ENCODE measurements at regions not wholly inside any gene's neighbourhood (a gene's known extent, or its start where the extent isn't known, plus 50 kb on each side); places are given as distances from the start of the nearest gene placed in this dataset.

DNA sequence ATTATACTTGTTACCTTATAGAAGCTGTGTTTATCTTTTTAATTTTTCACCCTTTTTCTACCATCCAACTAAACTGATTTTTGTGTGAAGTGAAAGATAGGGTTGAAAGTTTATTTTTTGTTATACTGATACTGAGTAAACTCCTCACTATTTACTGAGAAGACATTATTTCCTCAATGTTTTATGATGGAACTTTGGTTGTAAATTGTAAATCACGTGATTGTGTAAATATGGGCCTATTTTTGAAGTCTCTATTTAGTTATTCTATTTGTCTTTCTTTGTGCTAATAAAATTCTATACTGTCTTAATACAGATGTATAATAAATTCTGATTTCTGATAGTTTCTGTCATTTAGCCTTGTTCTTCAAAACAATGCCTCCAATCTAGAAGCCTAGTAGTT is 697.2 kb upstream of the SLC8A1 start:
- WGBS (ENCODE audit: insufficient coverage, low coverage, low lambda C conversion rate, missing lambda C conversion rate), result 41% methylated on average over 1 of the region's 1 CpG
- H3K27me3 ChIP-seq, result no peaks in the 10 kb centered on the region

DNA sequence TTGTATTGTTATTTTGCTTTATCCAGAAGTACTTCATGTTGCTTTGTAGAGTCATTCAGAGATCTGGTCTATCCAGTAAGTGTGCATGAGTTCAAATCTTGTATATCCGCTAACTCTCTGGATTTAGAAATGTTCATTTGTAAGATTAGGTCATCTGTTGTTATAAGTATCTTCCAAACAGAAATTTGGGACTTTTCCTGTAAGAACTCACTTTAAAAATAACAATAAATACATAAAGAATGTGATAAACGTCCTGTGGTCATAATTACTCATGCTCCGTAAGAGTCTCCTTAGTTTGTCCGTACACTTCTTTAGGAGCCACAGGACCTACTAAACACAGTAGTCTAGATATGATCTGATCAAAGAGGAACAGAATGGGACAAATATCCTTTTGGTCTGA is 699.9 kb upstream of the SLC8A1 start:
- no peaks in the 10 kb centered on the region for H3K9me3 ChIP-seq
- 57% methylated on average over 4 of the region's 4 CpGs for WGBS (ENCODE audit: insufficient coverage, low coverage, low lambda C conversion rate, missing lambda C conversion rate)
- no peaks in the 10 kb centered on the region for H3K4me1 ChIP-seq
- H3K36me3 ChIP-seq, result no peaks in the 10 kb centered on the region
- intact Hi-C loops (cut with DNase I), result no loop called here
- H3K27me3 ChIP-seq, result no peaks in the 10 kb centered on the region
- no peak overlapping the region for H3K27ac ChIP-seq
- H3K4me3 ChIP-seq, result no peak overlapping the region
- no peak for TF ChIP-seq POLR2A (IDR thresholded peaks at IDR 0.05)
- TF ChIP-seq, protein P1, sequence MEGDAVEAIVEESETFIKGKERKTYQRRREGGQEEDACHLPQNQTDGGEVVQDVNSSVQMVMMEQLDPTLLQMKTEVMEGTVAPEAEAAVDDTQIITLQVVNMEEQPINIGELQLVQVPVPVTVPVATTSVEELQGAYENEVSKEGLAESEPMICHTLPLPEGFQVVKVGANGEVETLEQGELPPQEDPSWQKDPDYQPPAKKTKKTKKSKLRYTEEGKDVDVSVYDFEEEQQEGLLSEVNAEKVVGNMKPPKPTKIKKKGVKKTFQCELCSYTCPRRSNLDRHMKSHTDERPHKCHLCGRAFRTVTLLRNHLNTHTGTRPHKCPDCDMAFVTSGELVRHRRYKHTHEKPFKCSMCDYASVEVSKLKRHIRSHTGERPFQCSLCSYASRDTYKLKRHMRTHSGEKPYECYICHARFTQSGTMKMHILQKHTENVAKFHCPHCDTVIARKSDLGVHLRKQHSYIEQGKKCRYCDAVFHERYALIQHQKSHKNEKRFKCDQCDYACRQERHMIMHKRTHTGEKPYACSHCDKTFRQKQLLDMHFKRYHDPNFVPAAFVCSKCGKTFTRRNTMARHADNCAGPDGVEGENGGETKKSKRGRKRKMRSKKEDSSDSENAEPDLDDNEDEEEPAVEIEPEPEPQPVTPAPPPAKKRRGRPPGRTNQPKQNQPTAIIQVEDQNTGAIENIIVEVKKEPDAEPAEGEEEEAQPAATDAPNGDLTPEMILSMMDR (IDR thresholded peaks at IDR 0.05), result no peak
- DNase-seq (no peak), ATAC-seq (no peak)

More for the DNA sequence above, 697.2 kb upstream of the SLC8A1 start:
- Histone ChIP-seq H3K36me3 (no peaks in the 10 kb centered on the region), H3K4me1 (no peaks in the 10 kb centered on the region), H3K9me3 (no peaks in the 10 kb centered on the region), H3K4me3 (no peak overlapping the region), H3K27ac (no peak overlapping the region)
- intact Hi-C loops (cut with DNase I), result no loop called here
- no peak for DNase-seq
- no peak for ATAC-seq
- TF ChIP-seq, protein P1 (IDR thresholded peaks at IDR 0.05), result no peak
- no peak for TF ChIP-seq POLR2A (IDR thresholded peaks at IDR 0.05)

DNA sequence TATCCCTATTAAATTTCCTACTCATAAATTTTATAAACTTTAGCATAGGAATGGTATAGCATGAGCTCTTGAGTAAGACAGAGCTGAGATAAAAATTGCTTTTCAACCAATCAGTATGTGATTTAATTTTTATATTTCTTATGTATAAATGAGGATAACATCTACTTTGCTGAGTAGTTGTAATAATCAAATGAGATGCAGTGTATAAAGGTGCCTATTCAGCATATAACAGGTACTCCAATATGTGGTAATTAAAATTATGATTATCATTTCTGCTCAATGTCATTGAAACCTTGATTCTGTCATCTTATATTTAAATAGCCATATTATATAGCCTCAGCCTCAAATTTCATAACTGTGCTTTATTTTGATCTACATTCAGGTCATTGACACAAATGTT is 700.4 kb upstream of the SLC8A1 start:
- H3K27ac ChIP-seq, result no peak overlapping the region
- intact Hi-C loops (cut with DNase I), result no loop called here

DNA sequence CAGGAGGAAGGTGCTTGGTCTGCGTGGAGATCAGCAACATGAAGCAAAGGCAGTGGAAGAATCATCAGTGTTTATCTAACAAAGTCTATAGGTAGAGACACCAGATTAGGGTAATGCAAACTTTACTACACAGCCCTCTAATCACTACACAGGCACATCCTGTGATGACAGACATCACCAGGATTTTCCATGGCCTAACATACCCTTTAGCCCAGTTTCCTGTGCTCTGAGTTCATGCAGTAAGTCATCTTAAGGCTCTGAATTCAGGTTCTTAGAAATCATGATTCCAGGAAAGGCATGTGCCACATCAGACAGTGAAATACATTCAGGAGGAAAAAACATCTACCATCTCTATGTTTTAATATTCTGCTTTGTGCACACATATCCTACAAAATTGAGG is 708.5 kb upstream of the SLC8A1 start:
- Histone ChIP-seq H3K27ac (no peak overlapping the region), H3K4me1 (no peaks in the 10 kb centered on the region), H3K9me3 (no peaks in the 10 kb centered on the region), H3K36me3 (no peaks in the 10 kb centered on the region), H3K4me3 (no peak overlapping the region), H3K27me3 (no peaks in the 10 kb centered on the region)
- no peak for DNase-seq
- TF ChIP-seq, protein P1 (IDR thresholded peaks at IDR 0.05), result no peak
- no peak for TF ChIP-seq POLR2A (IDR thresholded peaks at IDR 0.05)
- peak in 2 of 4 donors; percentile 34 to 38 for ATAC-seq
- intact Hi-C loops (cut with DNase I), result no loop called here
- WGBS (ENCODE audit: insufficient coverage, low coverage, low lambda C conversion rate, missing lambda C conversion rate), result 10% methylated on average over 1 of the region's 1 CpG

More for the DNA sequence above, 700.4 kb upstream of the SLC8A1 start:
- H3K9me3 ChIP-seq, result no peaks in the 10 kb centered on the region
- H3K36me3 ChIP-seq, result no peaks in the 10 kb centered on the region
- TF ChIP-seq, protein P1 (IDR thresholded peaks at IDR 0.05), result no peak
- TF ChIP-seq POLR2A (IDR thresholded peaks at IDR 0.05), result no peak
- H3K4me3 ChIP-seq, result no peak overlapping the region
- ATAC-seq (no peak), DNase-seq (no peak)
- H3K27me3 ChIP-seq, result no peaks in the 10 kb centered on the region
- no peaks in the 10 kb centered on the region for H3K4me1 ChIP-seq

DNA sequence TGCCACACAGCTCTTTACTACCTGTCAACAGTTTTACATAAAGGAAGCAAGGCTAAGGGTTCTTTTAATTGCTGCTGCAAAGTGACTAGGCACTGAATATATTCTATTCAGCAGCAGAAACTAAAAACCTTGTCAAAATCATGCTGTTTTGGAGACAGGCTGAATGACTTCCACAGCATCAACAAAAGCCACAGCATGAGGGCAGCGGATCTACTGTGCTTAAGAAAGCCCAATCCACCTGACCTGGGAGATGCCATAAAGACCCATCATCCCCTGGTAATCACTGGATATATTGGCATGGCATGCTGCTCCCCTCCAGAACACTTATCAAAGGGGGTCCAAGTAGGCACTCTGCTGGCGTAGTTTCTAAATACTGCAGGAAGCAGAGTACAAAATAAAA is 715.1 kb upstream of the SLC8A1 start:
- H3K36me3 ChIP-seq, result no peaks in the 10 kb centered on the region
- intact Hi-C loops (cut with DNase I), result no loop called here
- 57% methylated on average over 2 of the region's 2 CpGs for WGBS (ENCODE audit: insufficient coverage, low coverage, low lambda C conversion rate, missing lambda C conversion rate)
- no peaks in the 10 kb centered on the region for H3K27me3 ChIP-seq
- no peak overlapping the region for H3K4me3 ChIP-seq
- TF ChIP-seq, protein P1 (IDR thresholded peaks at IDR 0.05), result no peak
- no peak for TF ChIP-seq POLR2A (IDR thresholded peaks at IDR 0.05)
- H3K27ac ChIP-seq, result no peak overlapping the region
- DNase-seq, result no peak
- no peak for ATAC-seq
- H3K9me3 ChIP-seq, result no peaks in the 10 kb centered on the region
- no peaks in the 10 kb centered on the region for H3K4me1 ChIP-seq
